HEK293 (cell line): ENCODE measurements at regions not wholly inside any gene's neighbourhood (a gene's known extent, or its start where the extent isn't known, plus 50 kb on each side); places are given as distances from the start of the nearest gene placed in this dataset.

ENCODE experiments used
- CTCF ChIA-PET: fragments of 350-600 bp; formaldehyde crosslinking; extraction: SDS; loops from one replicate; lab custom pipeline; 2021; ENCODE audit warnings: antibody characterized with exemption; lab: Yijun Ruan, JAX
- POLR2A ChIA-PET: fragments of 300-600 bp; formaldehyde crosslinking; extraction: SDS; loops from one replicate; lab custom pipeline; 2020; ENCODE audit warnings: antibody characterized with exemption, inconsistent platforms; lab: Yijun Ruan, JAX
- H3K27ac ChIP-seq: fragments of 200-500 bp; sonication (Bioruptor generic); 2 replicates; pipeline ENCODE4 v1.5.1; 2014; ENCODE audit warnings: low read depth, low read length, control low read depth, inconsistent platforms; ENCODE audit errors: extremely low read depth
- H3K36me3 ChIP-seq, 2 experiments: fragments of 200-500 bp in 1 of 2; sonication (Bioruptor generic) in 1 of 2; 1 replicate in 1 of 2; 2 replicates in 1 of 2; pipeline ENCODE4 v1.5.1; 2014 to 2017; ENCODE audit warnings: inconsistent platforms in 2 of 2, low read length in 2 of 2; ENCODE audit not compliant: control insufficient read depth in 2 of 2, insufficient read depth in 1 of 2
- H3K4me1 ChIP-seq: fragments of 200-500 bp; sonication (Bioruptor generic); 2 replicates; pipeline ENCODE4 v1.5.1; 2014; ENCODE audit warnings: mild to moderate bottlenecking, low read length, inconsistent platforms; ENCODE audit not compliant: control insufficient read depth, insufficient read depth
- H3K4me3 ChIP-seq: 2 replicates; pipeline ENCODE4 v1.5.1; 2011; ENCODE audit warnings: low read depth, mild to moderate bottlenecking, control low read depth, low read length, moderate library complexity
- H3K9me3 ChIP-seq: fragments of 200-500 bp; sonication (Bioruptor generic); 2 replicates; pipeline ENCODE4 v1.5.1; 2014; ENCODE audit warnings: low read depth, low read length, inconsistent platforms; ENCODE audit not compliant: control insufficient read depth, insufficient read depth
- GLI4 ChIP-seq: fragments of 450-650 bp; formaldehyde crosslinking; IDR thresholded peaks from 2 replicates; pipeline ENCODE4 v1.5.1; 2016; ENCODE audit warnings: missing biosample characterization, missing genetic modification characterization
- KLF16 ChIP-seq: fragments of 450-650 bp; formaldehyde crosslinking; IDR thresholded peaks from 2 replicates; pipeline ENCODE4 v1.5.1; 2017; ENCODE audit warnings: missing biosample characterization, missing genetic modification characterization
- KLF7 ChIP-seq: fragments of 450-650 bp; formaldehyde crosslinking; IDR thresholded peaks from 2 replicates; pipeline ENCODE4 v1.5.1; 2016; ENCODE audit warnings: missing biosample characterization, missing genetic modification characterization, borderline replicate concordance
- OVOL3 ChIP-seq: fragments of 450-650 bp; formaldehyde crosslinking; IDR thresholded peaks from 2 replicates; pipeline ENCODE4 v1.5.1; 2016; ENCODE audit warnings: missing biosample characterization, missing genetic modification characterization
- SCRT2 ChIP-seq: fragments of 450-650 bp; formaldehyde crosslinking; IDR thresholded peaks from 2 replicates; pipeline ENCODE4 v1.5.1; 2016; ENCODE audit warnings: missing biosample characterization, missing genetic modification characterization
- SP2 ChIP-seq: fragments of 450-650 bp; formaldehyde crosslinking; IDR thresholded peaks from 2 replicates; pipeline ENCODE4 v1.5.1; 2016; ENCODE audit warnings: missing biosample characterization, missing genetic modification characterization
- ZBTB48 ChIP-seq: fragments of 450-650 bp; formaldehyde crosslinking; IDR thresholded peaks from 2 replicates; pipeline ENCODE4 v1.5.1; 2016; ENCODE audit warnings: missing biosample characterization, missing genetic modification characterization
- ZNF121 ChIP-seq: fragments of 450-650 bp; formaldehyde crosslinking; IDR thresholded peaks from 2 replicates; pipeline ENCODE4 v1.5.1; 2016; ENCODE audit warnings: missing biosample characterization, missing genetic modification characterization
- ZNF132 ChIP-seq: fragments of 450-650 bp; formaldehyde crosslinking; IDR thresholded peaks from 2 replicates; pipeline ENCODE4 v1.5.1; 2017; ENCODE audit warnings: missing biosample characterization, missing genetic modification characterization, borderline replicate concordance
- ZNF2 ChIP-seq: fragments of 450-650 bp; formaldehyde crosslinking; IDR thresholded peaks from 2 replicates; pipeline ENCODE4 v1.5.1; 2016; ENCODE audit warnings: missing biosample characterization, missing genetic modification characterization
- ZNF211 ChIP-seq: fragments of 450-650 bp; formaldehyde crosslinking; IDR thresholded peaks from 2 replicates; pipeline ENCODE4 v1.5.1; 2016; ENCODE audit warnings: low read depth, missing biosample characterization, missing genetic modification characterization
- ZNF239 ChIP-seq: fragments of 450-650 bp; formaldehyde crosslinking; IDR thresholded peaks from 2 replicates; pipeline ENCODE4 v1.5.1; 2016; ENCODE audit warnings: missing biosample characterization, missing genetic modification characterization
- ZNF248 ChIP-seq: fragments of 450-650 bp; formaldehyde crosslinking; IDR thresholded peaks from 2 replicates; pipeline ENCODE4 v1.5.1; 2017; ENCODE audit warnings: missing biosample characterization, missing genetic modification characterization
- ZNF350 ChIP-seq: fragments of 450-650 bp; formaldehyde crosslinking; IDR thresholded peaks from 2 replicates; pipeline ENCODE4 v1.5.0; 2017; ENCODE audit warnings: missing biosample characterization, mild to moderate bottlenecking, missing genetic modification characterization
- ZNF423 ChIP-seq: fragments of 450-650 bp; formaldehyde crosslinking; IDR thresholded peaks from 2 replicates; pipeline ENCODE4 v1.5.1; 2016; ENCODE audit warnings: missing biosample characterization, missing genetic modification characterization
- ZNF624 ChIP-seq: fragments of 450-650 bp; formaldehyde crosslinking; IDR thresholded peaks from 2 replicates; pipeline ENCODE4 v1.5.1; 2017; ENCODE audit warnings: missing biosample characterization, missing genetic modification characterization
- ZNF654 ChIP-seq: fragments of 450-650 bp; formaldehyde crosslinking; IDR thresholded peaks from 2 replicates; pipeline ENCODE4 v1.5.1; 2016; ENCODE audit warnings: low read depth, missing biosample characterization, missing genetic modification characterization
- ZNF701 ChIP-seq: fragments of 450-650 bp; formaldehyde crosslinking; IDR thresholded peaks from 2 replicates; pipeline ENCODE4 v1.5.1; 2016; ENCODE audit warnings: missing biosample characterization, missing genetic modification characterization
- ZNF76 ChIP-seq: fragments of 450-650 bp; formaldehyde crosslinking; IDR thresholded peaks from 2 replicates; pipeline ENCODE4; 2016; ENCODE audit warnings: low read depth, missing biosample characterization, missing genetic modification characterization, borderline replicate concordance
- ZNF776 ChIP-seq: fragments of 450-650 bp; formaldehyde crosslinking; IDR thresholded peaks from 2 replicates; pipeline ENCODE4 v1.5.0; 2017; ENCODE audit warnings: missing biosample characterization, missing genetic modification characterization, borderline replicate concordance
- ZNF792 ChIP-seq: fragments of 450-650 bp; formaldehyde crosslinking; IDR thresholded peaks from 2 replicates; pipeline ENCODE4 v1.5.1; 2016; ENCODE audit warnings: missing biosample characterization, missing genetic modification characterization
- ZSCAN16 ChIP-seq: fragments of 450-650 bp; formaldehyde crosslinking; IDR thresholded peaks from 2 replicates; pipeline ENCODE4 v1.5.1; 2016; ENCODE audit warnings: missing biosample characterization, missing genetic modification characterization
- TF ChIP-seq, protein P1 (sequence below): fragments of 450-650 bp; formaldehyde crosslinking; IDR thresholded peaks from 2 replicates; pipeline ENCODE4 v1.5.1; 2017; ENCODE audit warnings: missing biosample characterization, missing genetic modification characterization
- TF ChIP-seq, protein P2 (sequence below): fragments of 450-650 bp; formaldehyde crosslinking; IDR thresholded peaks from 2 replicates; pipeline ENCODE4 v1.5.1; 2016; ENCODE audit warnings: missing biosample characterization, missing genetic modification characterization
- TF ChIP-seq, protein P3 (sequence below): fragments of 450-650 bp; formaldehyde crosslinking; IDR thresholded peaks from 2 replicates; pipeline ENCODE4 v1.5.1; 2016; ENCODE audit warnings: missing biosample characterization, missing genetic modification characterization
- TF ChIP-seq, protein P4 (sequence below): fragments of 450-650 bp; formaldehyde crosslinking; conservative IDR thresholded peaks from 2 replicates; pipeline ENCODE4 v1.5.1; 2016; ENCODE audit warnings: low read depth, missing biosample characterization, missing genetic modification characterization

DNA sequence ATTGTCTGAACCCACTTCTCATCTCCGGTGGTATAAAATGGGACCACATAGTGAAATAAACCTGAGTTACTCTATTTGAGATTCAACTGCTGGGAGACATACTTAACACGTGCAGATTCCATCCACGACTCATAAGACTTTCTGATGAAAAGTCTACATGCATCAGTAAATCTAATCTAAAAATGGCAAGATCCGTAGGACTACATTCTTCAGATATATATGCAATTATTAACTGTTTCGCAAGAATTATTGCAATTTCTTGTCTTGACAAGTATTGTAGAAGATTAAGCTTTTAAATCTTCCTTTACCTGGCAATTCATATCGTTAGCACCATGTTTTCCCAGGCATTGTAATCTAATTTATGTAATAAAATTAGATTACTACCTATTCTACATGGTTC lies 718.7 kb upstream of the CBLB start (continued):
- TF ChIP-seq, protein P1, sequence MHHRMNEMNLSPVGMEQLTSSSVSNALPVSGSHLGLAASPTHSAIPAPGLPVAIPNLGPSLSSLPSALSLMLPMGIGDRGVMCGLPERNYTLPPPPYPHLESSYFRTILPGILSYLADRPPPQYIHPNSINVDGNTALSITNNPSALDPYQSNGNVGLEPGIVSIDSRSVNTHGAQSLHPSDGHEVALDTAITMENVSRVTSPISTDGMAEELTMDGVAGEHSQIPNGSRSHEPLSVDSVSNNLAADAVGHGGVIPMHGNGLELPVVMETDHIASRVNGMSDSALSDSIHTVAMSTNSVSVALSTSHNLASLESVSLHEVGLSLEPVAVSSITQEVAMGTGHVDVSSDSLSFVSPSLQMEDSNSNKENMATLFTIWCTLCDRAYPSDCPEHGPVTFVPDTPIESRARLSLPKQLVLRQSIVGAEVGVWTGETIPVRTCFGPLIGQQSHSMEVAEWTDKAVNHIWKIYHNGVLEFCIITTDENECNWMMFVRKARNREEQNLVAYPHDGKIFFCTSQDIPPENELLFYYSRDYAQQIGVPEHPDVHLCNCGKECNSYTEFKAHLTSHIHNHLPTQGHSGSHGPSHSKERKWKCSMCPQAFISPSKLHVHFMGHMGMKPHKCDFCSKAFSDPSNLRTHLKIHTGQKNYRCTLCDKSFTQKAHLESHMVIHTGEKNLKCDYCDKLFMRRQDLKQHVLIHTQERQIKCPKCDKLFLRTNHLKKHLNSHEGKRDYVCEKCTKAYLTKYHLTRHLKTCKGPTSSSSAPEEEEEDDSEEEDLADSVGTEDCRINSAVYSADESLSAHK (tag by site-specific recombination) = no peak
- no peak for TF ChIP-seq ZNF121 (tag by site-specific recombination)

DNA sequence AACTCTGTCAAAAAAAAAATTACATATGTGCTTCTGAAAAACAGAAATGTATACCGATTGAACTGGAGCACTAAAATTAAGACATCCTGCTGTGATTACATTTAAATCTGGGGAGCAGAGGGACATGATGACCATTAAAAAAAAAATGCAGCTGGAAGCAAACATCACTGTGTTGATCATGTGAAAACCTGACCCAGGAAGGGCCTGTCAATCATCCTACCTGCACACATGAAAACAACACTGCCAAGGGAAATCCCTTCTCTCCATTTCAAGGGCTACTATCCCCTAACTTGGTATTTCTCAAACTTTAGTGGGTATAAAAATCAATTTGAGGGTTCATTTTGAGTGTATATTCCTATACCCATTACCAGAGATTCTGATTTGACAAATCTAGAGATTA lies 719.9 kb upstream of the CBLB start:
- H3K4me1 ChIP-seq = no peaks in the 10 kb centered on the region
- TF ChIP-seq ZNF701 = no peak
- TF ChIP-seq, protein P2, sequence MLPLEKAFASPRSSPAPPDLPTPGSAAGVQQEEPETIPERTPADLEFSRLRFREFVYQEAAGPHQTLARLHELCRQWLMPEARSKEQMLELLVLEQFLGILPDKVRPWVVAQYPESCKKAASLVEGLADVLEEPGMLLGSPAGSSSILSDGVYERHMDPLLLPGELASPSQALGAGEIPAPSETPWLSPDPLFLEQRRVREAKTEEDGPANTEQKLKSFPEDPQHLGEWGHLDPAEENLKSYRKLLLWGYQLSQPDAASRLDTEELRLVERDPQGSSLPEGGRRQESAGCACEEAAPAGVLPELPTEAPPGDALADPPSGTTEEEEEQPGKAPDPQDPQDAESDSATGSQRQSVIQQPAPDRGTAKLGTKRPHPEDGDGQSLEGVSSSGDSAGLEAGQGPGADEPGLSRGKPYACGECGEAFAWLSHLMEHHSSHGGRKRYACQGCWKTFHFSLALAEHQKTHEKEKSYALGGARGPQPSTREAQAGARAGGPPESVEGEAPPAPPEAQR (tag by site-specific recombination) = no peak
- no peak for TF ChIP-seq ZNF211 (tag by site-specific recombination)
- no peak for TF ChIP-seq ZNF423 (tag by site-specific recombination)
- TF ChIP-seq OVOL3 (tag by site-specific recombination) = no peak
- TF ChIP-seq ZNF654 (tag by site-specific recombination) = no peak
- TF ChIP-seq ZNF776 (tag by site-specific recombination) = no peak
- TF ChIP-seq, all 188 proteins: peak for 0
- H3K36me3 ChIP-seq = no peaks in the 10 kb centered on the region
- H3K9me3 ChIP-seq = no peaks in the 10 kb centered on the region
- H3K4me3 ChIP-seq = no peak overlapping the region
- H3K27ac ChIP-seq = no peak overlapping the region
- POLR2A ChIA-PET = no interaction called here
- CTCF ChIA-PET = interaction anchor here (0.6 to 0.7 kb wide), 2 partner anchors 19 to 149 kb away, joined by 3 read pairs; no protein-coding TSS in a partner anchor

DNA sequence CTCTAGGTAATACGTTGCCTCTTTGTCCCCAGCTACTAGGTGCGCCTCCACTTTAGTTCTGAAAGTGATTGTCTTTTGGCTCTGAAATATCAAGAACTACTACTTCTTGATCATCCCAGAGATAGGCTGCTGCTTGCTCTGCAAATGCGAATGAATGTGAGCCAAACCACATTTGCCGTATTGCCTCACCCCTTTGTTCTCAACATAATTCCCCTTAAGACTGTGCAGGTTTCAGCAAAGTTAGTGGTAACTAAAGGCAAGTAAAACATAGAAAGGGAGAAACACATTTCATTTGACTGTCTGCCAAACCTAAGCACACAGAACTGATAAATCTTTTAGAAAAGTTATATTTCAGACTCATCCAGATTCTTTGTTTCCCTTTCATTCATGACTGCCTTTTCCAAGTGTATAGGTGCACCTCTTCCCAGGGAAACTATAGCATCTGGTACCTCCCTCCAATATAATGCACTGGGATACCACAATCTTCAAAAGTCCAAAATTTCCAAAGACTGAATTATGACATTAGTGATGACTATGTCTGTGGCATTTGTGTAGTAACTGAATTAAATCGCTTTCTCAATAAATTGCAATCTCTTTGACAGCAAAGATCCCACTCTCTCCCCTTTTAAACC lies 720.6 kb upstream of the CBLB start:
- H3K4me3 ChIP-seq = no peak overlapping the region
- POLR2A ChIA-PET = no interaction called here
- H3K4me1 ChIP-seq = no peaks in the 10 kb centered on the region
- CTCF ChIA-PET = interaction anchor here (0.7 kb wide), 1 partner anchor 150 kb away, joined by 3 read pairs; no protein-coding TSS in a partner anchor
- H3K36me3 ChIP-seq = no peaks in the 10 kb centered on the region
- H3K27ac ChIP-seq = no peak overlapping the region
- H3K9me3 ChIP-seq = no peaks in the 10 kb centered on the region
- TF ChIP-seq ZNF239 (tag by site-specific recombination) (no peak), ZNF350 (tag by site-specific recombination) (no peak), SP2 (tag by site-specific recombination) (no peak), ZNF624 (tag by site-specific recombination) (no peak), ZNF132 (tag by site-specific recombination) (no peak), ZNF248 (no peak), SCRT2 (tag by site-specific recombination) (no peak), ZNF76 (tag by site-specific recombination) (no peak), KLF7 (tag by site-specific recombination) (no peak), KLF16 (tag by site-specific recombination) (no peak), ZSCAN16 (tag by site-specific recombination) (no peak), ZBTB48 (tag by site-specific recombination) (no peak), GLI4 (no peak), ZNF2 (no peak), ZNF792 (tag by site-specific recombination) (no peak)
- TF ChIP-seq, protein P3, sequence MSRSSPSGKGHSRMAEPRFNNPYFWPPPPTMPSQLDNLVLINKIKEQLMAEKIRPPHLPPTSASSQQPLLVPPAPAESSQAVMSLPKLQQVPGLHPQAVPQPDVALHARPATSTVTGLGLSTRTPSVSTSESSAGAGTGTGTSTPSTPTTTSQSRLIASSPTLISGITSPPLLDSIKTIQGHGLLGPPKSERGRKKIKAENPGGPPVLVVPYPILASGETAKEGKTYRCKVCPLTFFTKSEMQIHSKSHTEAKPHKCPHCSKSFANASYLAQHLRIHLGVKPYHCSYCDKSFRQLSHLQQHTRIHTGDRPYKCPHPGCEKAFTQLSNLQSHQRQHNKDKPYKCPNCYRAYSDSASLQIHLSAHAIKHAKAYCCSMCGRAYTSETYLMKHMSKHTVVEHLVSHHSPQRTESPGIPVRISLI (tag by site-specific recombination) = no peak
- TF ChIP-seq, protein P4, sequence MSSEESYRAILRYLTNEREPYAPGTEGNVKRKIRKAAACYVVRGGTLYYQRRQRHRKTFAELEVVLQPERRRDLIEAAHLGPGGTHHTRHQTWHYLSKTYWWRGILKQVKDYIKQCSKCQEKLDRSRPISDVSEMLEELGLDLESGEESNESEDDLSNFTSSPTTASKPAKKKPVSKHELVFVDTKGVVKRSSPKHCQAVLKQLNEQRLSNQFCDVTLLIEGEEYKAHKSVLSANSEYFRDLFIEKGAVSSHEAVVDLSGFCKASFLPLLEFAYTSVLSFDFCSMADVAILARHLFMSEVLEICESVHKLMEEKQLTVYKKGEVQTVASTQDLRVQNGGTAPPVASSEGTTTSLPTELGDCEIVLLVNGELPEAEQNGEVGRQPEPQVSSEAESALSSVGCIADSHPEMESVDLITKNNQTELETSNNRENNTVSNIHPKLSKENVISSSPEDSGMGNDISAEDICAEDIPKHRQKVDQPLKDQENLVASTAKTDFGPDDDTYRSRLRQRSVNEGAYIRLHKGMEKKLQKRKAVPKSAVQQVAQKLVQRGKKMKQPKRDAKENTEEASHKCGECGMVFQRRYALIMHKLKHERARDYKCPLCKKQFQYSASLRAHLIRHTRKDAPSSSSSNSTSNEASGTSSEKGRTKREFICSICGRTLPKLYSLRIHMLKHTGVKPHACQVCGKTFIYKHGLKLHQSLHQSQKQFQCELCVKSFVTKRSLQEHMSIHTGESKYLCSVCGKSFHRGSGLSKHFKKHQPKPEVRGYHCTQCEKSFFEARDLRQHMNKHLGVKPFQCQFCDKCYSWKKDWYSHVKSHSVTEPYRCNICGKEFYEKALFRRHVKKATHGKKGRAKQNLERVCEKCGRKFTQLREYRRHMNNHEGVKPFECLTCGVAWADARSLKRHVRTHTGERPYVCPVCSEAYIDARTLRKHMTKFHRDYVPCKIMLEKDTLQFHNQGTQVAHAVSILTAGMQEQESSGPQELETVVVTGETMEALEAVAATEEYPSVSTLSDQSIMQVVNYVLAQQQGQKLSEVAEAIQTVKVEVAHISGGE (tag by site-specific recombination) = no peak
